Stimulated activated CD4-positive, alpha-beta T cell treated with anti-CD3 and anti-CD28 coated beads, Interleukin-15, amount 100 ng/mL, for 48 hours (primary cell): ENCODE measurements at regions not wholly inside any gene's neighbourhood (a gene's known extent, or its start where the extent isn't known, plus 50 kb on each side); places are given as distances from the start of the nearest gene placed in this dataset.

Source experiments
- DNase-seq, 2 donors: peaks; one replicate each; pipeline ENCODE4 v3.0.0-alpha.2; 2020; ENCODE audit warnings: low read depth in 2 of 2

GRCh38 chr10:124288486-124288885 lies 130.2 kb downstream of the OAT start:
- no peak for DNase-seq

GRCh38 chr10:124287791-124288190 lies 130.9 kb downstream of the OAT start:
- DNase-seq: no peak

DNA sequence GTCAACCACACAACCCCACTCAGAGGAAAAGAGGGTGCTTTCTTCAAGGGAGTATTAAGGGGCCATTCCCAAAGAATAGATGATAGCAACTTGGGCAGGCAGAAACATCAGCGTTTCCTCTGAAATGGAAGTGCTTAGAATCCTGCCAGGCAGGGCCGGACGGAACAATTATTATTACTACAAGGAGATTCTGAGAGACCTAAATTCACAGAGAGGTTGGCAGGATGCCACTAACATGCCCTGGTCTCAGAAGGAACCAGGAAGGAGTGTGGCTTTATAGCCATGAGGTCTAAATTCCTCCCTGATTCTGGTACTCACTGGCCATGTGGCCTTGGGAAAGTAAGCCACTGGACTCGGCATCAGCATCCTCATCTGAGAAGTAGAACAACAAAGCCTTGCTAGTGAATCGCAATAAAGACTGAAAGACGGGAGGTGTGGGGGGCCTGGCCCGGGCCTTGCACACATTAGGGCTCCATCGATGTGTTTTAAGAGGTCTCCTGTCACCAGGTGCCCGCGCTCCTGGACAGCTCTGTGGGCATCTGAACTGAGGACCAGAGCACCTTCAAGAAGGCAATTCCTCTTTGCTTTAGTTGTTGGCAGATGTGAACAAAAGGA lies 131.5 kb downstream of the OAT start:
- DNase-seq: no peak

- DNase-seq: no peak
Measured at GRCh38 chr10:124286621-124287020, 132.1 kb downstream of the OAT start.

DNA sequence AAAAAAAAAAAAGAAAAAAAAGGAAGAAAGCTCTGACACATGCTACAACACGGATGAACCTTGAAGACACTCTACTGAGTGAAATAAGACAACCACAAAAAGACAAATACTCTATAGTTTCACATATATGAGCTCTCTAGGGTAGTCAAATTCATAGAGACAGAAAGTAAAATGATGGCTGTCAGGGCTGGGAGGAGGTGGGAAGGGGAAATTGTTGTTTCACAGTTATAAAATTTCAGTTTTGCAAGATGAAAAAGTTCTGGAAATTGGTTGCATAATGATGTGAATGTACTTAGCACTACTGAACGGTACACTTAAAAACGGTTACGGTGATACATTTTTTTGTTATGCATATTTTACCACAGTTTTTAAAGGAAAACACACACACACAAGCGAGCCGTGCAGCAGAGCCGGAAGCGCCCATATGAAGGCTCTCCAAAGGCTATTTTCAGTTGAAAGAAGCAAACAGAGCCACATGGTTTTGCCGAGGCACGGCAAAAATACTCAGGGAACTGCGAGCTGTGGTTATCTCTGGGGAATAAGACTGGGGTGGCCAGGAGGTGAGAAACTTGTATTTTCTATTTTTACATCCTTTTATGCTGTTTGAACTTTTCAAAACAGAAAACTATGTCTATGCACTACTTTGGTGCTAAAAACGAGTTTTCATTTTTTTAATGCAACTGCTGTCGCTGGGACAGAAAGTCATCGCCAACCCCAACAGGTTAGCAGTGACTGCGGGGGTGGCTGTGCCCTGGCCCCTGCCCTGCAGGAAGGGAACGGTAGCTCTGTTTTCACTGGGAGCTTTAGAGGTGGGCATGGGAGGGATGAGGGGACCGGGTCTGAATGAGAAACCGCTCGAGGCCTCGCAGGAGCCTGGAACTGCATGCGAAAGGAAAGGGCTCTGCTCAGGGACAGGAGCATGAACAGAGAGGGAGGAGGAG lies 132.9 kb downstream of the OAT start:
- no peak for DNase-seq

GRCh38 chr10:124283949-124284250 lies 134.8 kb downstream of the OAT start:
- DNase-seq: no peak

- DNase-seq: no peak
Measured at GRCh38 chr10:124283215-124283948, 135.3 kb downstream of the OAT start.

DNA sequence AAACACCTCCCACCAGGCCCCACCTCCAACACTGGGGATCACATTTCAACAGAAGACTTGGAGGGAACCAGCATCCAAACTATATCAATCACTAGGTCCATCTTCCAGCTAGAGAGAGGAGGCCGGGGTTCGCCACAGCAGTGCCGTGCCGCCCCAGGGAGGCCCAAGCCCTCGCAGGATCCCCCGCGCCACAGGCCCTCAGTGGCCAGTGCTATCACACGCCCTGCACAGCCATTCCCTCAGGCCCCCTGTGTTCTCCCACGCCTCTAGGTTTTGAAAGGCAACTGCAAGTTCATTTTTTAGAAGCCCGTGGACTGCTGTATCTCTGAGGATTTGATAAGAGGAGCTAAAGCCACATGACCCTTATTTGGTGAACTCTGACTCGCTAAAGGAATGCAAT lies 136.4 kb downstream of the OAT start:
- no peak for DNase-seq

DNA sequence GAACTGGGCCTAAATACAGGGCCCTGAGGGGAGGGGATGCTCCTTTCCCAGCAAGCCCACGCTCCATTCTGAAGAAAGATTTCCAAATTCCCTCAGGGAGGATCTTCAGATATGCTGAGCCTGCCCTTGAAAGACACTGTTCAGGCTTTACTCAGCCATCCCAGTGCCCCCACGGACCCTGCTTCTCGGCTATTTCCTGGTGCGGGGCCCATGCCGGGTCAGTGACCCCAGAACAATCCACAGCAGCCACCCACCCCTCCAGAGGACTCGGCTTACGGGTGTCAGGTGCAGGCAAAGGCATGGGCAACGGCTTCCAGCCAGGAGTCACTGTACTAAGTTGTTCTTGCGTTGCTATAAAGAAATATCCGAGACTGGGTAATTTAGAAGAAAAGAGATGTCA lies 137.1 kb downstream of the OAT start:
- no peak for DNase-seq

- DNase-seq: no peak
Measured at GRCh38 chr10:124280916-124281315, 137.8 kb downstream of the OAT start.

- DNase-seq: no peak
Measured at GRCh38 chr10:124279882-124280281, 138.8 kb downstream of the OAT start.

DNA sequence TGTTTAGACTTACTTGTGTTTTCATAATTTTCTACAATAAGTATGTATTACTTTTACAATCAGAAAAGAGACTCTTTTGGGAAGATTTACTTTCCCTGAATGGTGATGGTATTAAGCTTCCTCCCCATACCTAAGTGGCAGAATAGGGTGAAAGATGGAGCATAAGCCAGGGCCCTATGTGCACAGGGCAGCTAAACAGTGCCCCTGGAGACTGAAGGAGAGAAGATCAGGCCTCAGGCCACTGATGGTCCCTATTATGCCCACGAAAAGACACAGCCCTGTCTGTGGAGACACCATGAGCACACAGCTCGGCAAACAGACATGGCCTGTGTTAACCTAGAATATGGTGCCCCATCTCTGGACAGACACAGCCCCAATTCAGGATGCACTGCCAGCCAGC lies 139.4 kb downstream of the OAT start:
- DNase-seq: no peak

DNA sequence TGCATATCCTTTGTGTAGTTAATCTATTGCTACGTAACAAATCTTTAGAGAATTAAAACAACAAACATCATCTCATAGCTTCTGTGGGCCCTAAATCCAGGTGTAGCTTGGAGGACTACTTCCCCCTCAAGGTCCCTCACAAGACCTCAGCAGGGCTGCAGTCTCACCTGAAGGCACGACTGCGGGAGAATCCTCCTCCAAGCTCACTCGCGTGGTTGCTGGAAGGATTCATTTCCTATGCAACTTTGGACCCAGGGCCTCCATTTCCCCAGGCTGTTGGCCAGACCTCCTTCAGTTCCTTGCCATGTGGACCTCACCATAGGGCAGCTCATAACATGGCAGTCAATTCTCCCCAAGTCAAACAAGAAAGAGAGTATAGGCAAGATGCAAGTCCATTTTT lies 140.4 kb downstream of the OAT start:
- no peak for DNase-seq

- no peak for DNase-seq
Measured at GRCh38 chr10:124273141-124273540, 145.6 kb downstream of the OAT start.

GRCh38 chr10:124271676-124272075 lies 147.0 kb downstream of the OAT start:
- DNase-seq: no peak

DNA sequence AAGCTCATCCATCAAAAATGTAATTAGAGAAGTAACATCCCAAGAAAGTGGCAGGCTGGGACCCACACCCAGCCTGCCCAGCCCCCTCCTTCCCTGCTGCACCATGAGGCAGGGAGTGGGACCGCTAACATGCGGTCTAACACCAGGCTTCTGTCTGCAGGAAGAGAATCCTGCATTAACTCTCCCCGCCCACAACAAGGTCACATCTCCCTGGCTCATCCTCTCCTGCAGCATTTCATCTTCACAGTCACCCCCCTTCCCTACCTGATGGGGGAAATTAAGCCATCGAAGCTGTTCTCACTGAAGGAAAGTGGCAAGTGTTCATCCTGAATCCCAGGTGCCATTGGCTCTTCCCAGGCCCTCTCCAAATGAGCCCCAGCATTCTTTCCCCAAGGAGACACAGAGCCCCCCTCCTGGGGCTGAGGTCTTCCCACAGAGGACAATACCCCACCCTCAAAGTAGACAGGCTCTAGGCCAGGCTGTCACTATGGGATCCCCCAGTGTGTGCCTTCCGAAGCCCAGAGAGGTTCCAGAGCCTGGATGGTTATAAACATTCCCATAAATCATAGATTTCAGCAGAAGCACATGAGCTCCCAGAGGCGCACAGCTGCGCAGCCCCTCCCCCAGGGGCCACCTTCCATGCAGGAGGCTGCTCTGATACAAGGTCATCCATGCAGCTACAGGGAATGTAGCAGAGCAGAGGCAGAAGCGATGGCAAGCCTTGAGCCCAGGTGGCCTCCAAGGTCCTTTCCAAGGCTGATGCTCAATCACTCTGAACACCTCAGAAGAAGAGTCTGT lies 148.0 kb downstream of the OAT start:
- DNase-seq: no peak

DNA sequence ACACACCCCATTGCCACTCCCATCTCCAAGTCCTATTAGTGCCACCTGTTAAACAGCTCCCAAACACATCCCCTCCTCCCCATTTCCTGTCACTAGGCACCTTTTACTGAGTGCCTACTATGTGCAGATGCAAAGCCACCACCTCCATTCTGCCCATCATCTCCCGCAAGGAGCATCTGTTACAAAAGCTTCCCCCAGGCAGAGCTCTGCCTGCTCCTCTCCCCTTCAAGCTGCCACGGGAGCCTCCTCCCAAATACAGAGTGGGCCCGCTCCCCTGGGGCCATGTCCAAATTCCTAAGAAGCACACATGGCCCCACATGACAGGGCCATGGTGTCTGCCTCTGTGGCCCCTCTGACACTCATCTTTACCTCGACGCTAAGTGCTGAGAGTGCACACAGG lies 149.7 kb downstream of the OAT start:
- DNase-seq: no peak

GRCh38 chr10:124267911-124268549 lies 150.7 kb downstream of the OAT start:
- no peak for DNase-seq

DNA sequence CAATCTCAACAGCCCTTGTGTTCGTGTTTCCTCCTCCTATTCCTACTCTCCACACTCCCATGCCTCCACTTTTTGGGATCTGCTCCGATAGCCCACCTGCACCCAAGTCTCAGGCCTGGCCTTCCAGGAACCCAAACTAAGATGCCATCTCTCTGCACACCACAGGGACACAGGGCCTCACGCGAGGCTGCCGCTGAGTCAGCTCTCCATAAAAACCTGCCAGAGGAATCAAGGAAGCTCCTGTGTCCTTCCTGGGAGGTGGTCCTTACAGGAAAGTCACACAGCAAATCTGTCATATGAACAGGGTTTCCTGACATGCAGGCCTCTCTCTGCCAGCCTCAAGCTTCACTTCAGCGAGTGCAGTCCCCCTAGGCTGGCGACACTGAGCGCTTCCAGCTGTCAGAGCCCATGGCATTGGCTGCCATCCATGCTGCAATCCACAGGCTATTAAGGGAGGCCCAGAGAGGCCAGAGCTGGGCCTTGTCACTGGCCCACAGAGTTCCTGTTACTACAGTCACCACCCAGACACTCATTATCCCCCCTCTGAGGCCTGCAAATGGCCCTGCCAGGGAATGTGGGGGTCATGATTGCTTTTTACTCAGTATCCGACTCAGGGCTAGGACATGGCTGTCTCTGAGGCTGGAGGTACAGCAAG lies 151.4 kb downstream of the OAT start:
- DNase-seq: no peak

GRCh38 chr10:124266468-124267230 lies 152.1 kb downstream of the OAT start:
- no peak for DNase-seq
